ENCODE measurements at regions not wholly inside any gene's neighbourhood (a gene's known extent, or its start where the extent isn't known, plus 50 kb on each side); places are given as distances from the start of the nearest gene placed in this dataset.
A peak's percentile ranks its signal among the peaks of the same experiment; 100 is the strongest.
"Not testable (repeated sequence)": the region's sequence is repeated elsewhere in the genome, so short reads cannot be mapped to it uniquely, and the experiment has no call there.

DNA sequence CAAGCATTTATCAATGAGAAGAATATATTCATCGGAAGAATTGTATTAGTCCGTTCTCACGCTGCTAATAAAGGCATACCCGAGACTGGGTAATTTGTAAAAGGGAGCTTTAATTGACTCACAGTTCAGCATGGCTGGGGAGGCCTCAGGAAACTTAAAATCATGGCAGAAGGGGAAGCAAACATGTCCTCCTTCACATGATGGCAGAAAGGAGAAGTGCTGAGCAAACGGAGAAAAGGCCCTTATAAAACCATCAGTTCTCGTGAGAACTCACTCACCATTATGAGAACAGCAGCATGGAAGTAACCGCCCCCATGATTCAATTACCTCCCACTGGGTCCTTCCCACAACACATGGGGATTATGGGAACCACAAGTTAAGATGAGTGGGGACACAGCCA lies 1688.2 kb downstream of the SPATA31A7 start:
- DNase-seq, FAIRE-seq: not testable (repeated sequence)

GRCh38 chr9:62880453-62880852 lies 1690.6 kb downstream of the SPATA31A7 start:
- not testable (repeated sequence) for H3K27me3 ChIP-seq (ENCODE audit: control insufficient read depth, insufficient read depth, low read length)
- DNase-seq, result peak in 3 of 5 donors; percentile 22 to 68 (median 49)

More for the DNA sequence above, 1688.2 kb downstream of the SPATA31A7 start:
- H3K4me1 ChIP-seq (ENCODE audit: control insufficient read depth in 2 of 3, insufficient read depth in 2 of 3, low read depth in 1 of 3, low read length in 3 of 3); H3K4me3 ChIP-seq (ENCODE audit: low read length in 3 of 3); H3K9ac ChIP-seq (ENCODE audit: low read length in 3 of 3); intact Hi-C loops (cut with DNase I); H3K9me3 ChIP-seq (ENCODE audit: control insufficient read depth in 2 of 3, insufficient read depth in 1 of 3, low read length in 3 of 3); H3K27me3 ChIP-seq (ENCODE audit: control insufficient read depth, insufficient read depth, low read length); H3K27ac ChIP-seq (ENCODE audit: low read depth in 2 of 2, low read length in 2 of 2); H3K36me3 ChIP-seq (ENCODE audit: control insufficient read depth in 2 of 3, insufficient read depth in 3 of 3, low read length in 3 of 3): not testable (repeated sequence)

GRCh38 chr9:62880971-62881370 lies 1691.1 kb downstream of the SPATA31A7 start:
- H3K27me3 ChIP-seq (ENCODE audit: control insufficient read depth, insufficient read depth, low read length); H3K9me3 ChIP-seq (ENCODE audit: control insufficient read depth in 2 of 3, insufficient read depth in 1 of 3, low read length in 3 of 3); H3K4me3 ChIP-seq (ENCODE audit: low read length in 3 of 3); FAIRE-seq; H3K9ac ChIP-seq (ENCODE audit: low read length in 3 of 3); intact Hi-C loops (cut with DNase I); H3K27ac ChIP-seq (ENCODE audit: low read depth in 2 of 2, low read length in 2 of 2); H3K36me3 ChIP-seq (ENCODE audit: control insufficient read depth in 2 of 3, insufficient read depth in 3 of 3, low read length in 3 of 3); DNase-seq; H3K4me1 ChIP-seq (ENCODE audit: control insufficient read depth in 2 of 3, insufficient read depth in 2 of 3, low read depth in 1 of 3, low read length in 3 of 3): not testable (repeated sequence)

More at GRCh38 chr9:62880453-62880852, 1690.6 kb downstream of the SPATA31A7 start:
- H3K4me3 ChIP-seq (ENCODE audit: low read length in 3 of 3); intact Hi-C loops (cut with DNase I); H3K27ac ChIP-seq (ENCODE audit: low read depth in 2 of 2, low read length in 2 of 2); H3K4me1 ChIP-seq (ENCODE audit: control insufficient read depth in 2 of 3, insufficient read depth in 2 of 3, low read depth in 1 of 3, low read length in 3 of 3); H3K9ac ChIP-seq (ENCODE audit: low read length in 3 of 3); H3K9me3 ChIP-seq (ENCODE audit: control insufficient read depth in 2 of 3, insufficient read depth in 1 of 3, low read length in 3 of 3); H3K36me3 ChIP-seq (ENCODE audit: control insufficient read depth in 2 of 3, insufficient read depth in 3 of 3, low read length in 3 of 3); FAIRE-seq: not testable (repeated sequence)

GRCh38 chr9:62881811-62882210 lies 1692.0 kb downstream of the SPATA31A7 start:
- intact Hi-C loops (cut with DNase I), result not testable (repeated sequence)

DNA sequence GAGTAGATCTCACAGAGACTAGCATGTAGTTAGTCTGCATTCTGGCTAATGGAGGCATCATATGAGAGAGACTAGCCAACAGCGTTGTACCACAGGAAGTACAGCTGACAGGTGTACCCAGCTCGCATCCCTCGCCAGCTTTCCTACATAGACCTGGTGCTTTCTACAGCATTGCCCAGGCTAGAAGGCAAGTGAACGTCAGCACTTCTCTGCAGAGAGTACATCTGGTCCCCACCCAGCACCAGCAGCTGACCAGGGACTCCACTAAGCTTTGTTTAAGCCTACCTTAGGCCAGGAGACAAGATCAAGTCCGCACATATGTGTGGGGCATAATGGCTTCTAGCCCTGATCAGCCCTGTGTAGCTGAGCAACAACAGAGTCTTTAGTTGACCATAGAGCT lies 1692.9 kb downstream of the SPATA31A7 start:
- H3K27me3 ChIP-seq (ENCODE audit: control insufficient read depth, insufficient read depth, low read length); FAIRE-seq; DNase-seq; H3K27ac ChIP-seq (ENCODE audit: low read depth in 2 of 2, low read length in 2 of 2); H3K4me1 ChIP-seq (ENCODE audit: control insufficient read depth in 2 of 3, insufficient read depth in 2 of 3, low read depth in 1 of 3, low read length in 3 of 3); H3K36me3 ChIP-seq (ENCODE audit: control insufficient read depth in 2 of 3, insufficient read depth in 3 of 3, low read length in 3 of 3); H3K9me3 ChIP-seq (ENCODE audit: control insufficient read depth in 2 of 3, insufficient read depth in 1 of 3, low read length in 3 of 3); intact Hi-C loops (cut with DNase I); H3K9ac ChIP-seq (ENCODE audit: low read length in 3 of 3); H3K4me3 ChIP-seq (ENCODE audit: low read length in 3 of 3): not testable (repeated sequence)

More at GRCh38 chr9:62881811-62882210, 1692.0 kb downstream of the SPATA31A7 start:
- not testable (repeated sequence) for H3K4me3 ChIP-seq (ENCODE audit: low read length in 3 of 3); FAIRE-seq; H3K9ac ChIP-seq (ENCODE audit: low read length in 3 of 3); H3K27me3 ChIP-seq (ENCODE audit: control insufficient read depth, insufficient read depth, low read length); H3K36me3 ChIP-seq (ENCODE audit: control insufficient read depth in 2 of 3, insufficient read depth in 3 of 3, low read length in 3 of 3); H3K27ac ChIP-seq (ENCODE audit: low read depth in 2 of 2, low read length in 2 of 2); H3K4me1 ChIP-seq (ENCODE audit: control insufficient read depth in 2 of 3, insufficient read depth in 2 of 3, low read depth in 1 of 3, low read length in 3 of 3); DNase-seq; H3K9me3 ChIP-seq (ENCODE audit: control insufficient read depth in 2 of 3, insufficient read depth in 1 of 3, low read length in 3 of 3)

- H3K9ac ChIP-seq (ENCODE audit: low read length in 3 of 3); H3K9me3 ChIP-seq (ENCODE audit: control insufficient read depth in 2 of 3, insufficient read depth in 1 of 3, low read length in 3 of 3); H3K4me1 ChIP-seq (ENCODE audit: control insufficient read depth in 2 of 3, insufficient read depth in 2 of 3, low read depth in 1 of 3, low read length in 3 of 3); DNase-seq; H3K27me3 ChIP-seq (ENCODE audit: control insufficient read depth, insufficient read depth, low read length); H3K36me3 ChIP-seq (ENCODE audit: control insufficient read depth in 2 of 3, insufficient read depth in 3 of 3, low read length in 3 of 3); H3K4me3 ChIP-seq (ENCODE audit: low read length in 3 of 3); H3K27ac ChIP-seq (ENCODE audit: low read depth in 2 of 2, low read length in 2 of 2); intact Hi-C loops (cut with DNase I); FAIRE-seq: not testable (repeated sequence)
These were observed 1706.9 kb downstream of the SPATA31A7 start for GRCh38 chr9:62896692-62897091.

DNA sequence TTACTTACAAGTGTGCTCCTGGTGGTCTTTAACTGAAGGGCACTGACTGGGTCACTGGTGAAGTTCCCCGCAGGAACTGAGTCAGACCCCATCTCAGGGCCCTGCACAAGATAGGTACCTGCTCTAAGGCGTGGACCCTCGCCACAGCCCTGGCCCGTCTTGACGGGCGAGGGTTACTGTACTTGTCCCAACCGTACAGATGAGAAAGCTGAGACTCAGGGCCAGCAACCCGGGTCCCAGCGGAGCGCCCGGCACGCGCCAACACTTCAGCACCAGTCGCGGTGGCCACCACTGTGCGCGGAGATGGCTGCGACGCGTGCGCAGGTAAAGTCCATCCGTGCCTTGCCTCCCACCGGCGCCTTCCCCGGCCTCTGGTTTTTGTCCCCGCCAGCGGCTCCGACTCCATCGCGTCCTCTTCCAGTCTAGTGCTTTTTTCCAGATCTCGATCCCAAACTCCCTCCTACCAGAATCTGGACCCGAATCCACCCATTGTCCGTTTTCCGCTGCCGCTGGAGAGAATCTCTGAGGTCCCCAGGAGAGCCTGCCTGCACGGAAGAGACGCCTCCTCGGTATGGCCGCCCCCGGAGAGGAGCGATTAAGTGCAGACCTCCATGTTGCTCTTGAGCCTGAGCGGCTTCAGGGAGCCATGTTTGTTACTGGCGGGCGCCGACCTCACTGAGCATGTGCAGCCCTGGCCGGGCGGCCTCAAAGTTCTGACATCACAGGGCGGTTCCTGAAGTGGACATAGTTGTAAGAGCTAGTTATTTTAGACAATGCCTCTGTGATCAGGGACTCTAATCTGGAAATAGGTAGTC lies 1707.8 kb downstream of the SPATA31A7 start:
- Histone ChIP-seq H3K4me3 (ENCODE audit: low read length in 3 of 3) (peak overlapping the region; percentile 34 to 66 (median 47)), H3K27ac (ENCODE audit: low read depth in 2 of 2, low read length in 2 of 2) (peak overlapping the region in 1 of 2 donors; percentile 51), H3K9ac (ENCODE audit: low read length in 3 of 3) (peak overlapping the region in 1 of 3 donors; percentile 49)
- H3K27me3 ChIP-seq (ENCODE audit: control insufficient read depth, insufficient read depth, low read length); H3K36me3 ChIP-seq (ENCODE audit: control insufficient read depth in 2 of 3, insufficient read depth in 3 of 3, low read length in 3 of 3); H3K9me3 ChIP-seq (ENCODE audit: control insufficient read depth in 2 of 3, insufficient read depth in 1 of 3, low read length in 3 of 3); FAIRE-seq; intact Hi-C loops (cut with DNase I); H3K4me1 ChIP-seq (ENCODE audit: control insufficient read depth in 2 of 3, insufficient read depth in 2 of 3, low read depth in 1 of 3, low read length in 3 of 3): not testable (repeated sequence)
- DNase-seq, result peak in 3 of 5 donors; percentile 25 to 84 (median 51)

- not testable (repeated sequence) for H3K36me3 ChIP-seq (ENCODE audit: control insufficient read depth in 2 of 3, insufficient read depth in 3 of 3, low read length in 3 of 3); FAIRE-seq
These were observed 1709.8 kb downstream of the SPATA31A7 start for GRCh38 chr9:62899666-62900065.

More at GRCh38 chr9:62899666-62900065, 1709.8 kb downstream of the SPATA31A7 start:
- H3K27me3 ChIP-seq (ENCODE audit: control insufficient read depth, insufficient read depth, low read length); H3K9me3 ChIP-seq (ENCODE audit: control insufficient read depth in 2 of 3, insufficient read depth in 1 of 3, low read length in 3 of 3); H3K4me3 ChIP-seq (ENCODE audit: low read length in 3 of 3); DNase-seq; intact Hi-C loops (cut with DNase I); H3K27ac ChIP-seq (ENCODE audit: low read depth in 2 of 2, low read length in 2 of 2); H3K4me1 ChIP-seq (ENCODE audit: control insufficient read depth in 2 of 3, insufficient read depth in 2 of 3, low read depth in 1 of 3, low read length in 3 of 3); H3K9ac ChIP-seq (ENCODE audit: low read length in 3 of 3): not testable (repeated sequence)
